Lower lobe of right lung (tissue), 2 donors: ENCODE measurements at regions not wholly inside any gene's neighbourhood (a gene's known extent, or its start where the extent isn't known, plus 50 kb on each side); places are given as distances from the start of the nearest gene placed in this dataset.
"Not testable (repeated sequence)": the region's sequence is repeated elsewhere in the genome, so short reads cannot be mapped to it uniquely, and the experiment has no call there.

Source experiments
- ATAC-seq, 2 donors: fragments of 200-7000 bp; cut with Tn5 transposase; one replicate each; pipeline ENCODE4 v1.9.1; 2020 to 2022; ENCODE audit warnings: mild to moderate bottlenecking in 2 of 2, moderate library complexity in 2 of 2
- DNase-seq: peaks from one replicate; pipeline ENCODE4 v3.0.0-alpha.2; 2020
- H3K27ac ChIP-seq: fragments of 200-600 bp; one replicate; pipeline ENCODE4 v1.8.0; 2022
- H3K27me3 ChIP-seq: fragments of 200-600 bp; one replicate; pipeline ENCODE4 v1.8.0; 2022; ENCODE audit warnings: low read depth
- H3K36me3 ChIP-seq: fragments of 200-600 bp; one replicate; pipeline ENCODE4 v1.8.0; 2022; ENCODE audit warnings: mild to moderate bottlenecking
- H3K4me1 ChIP-seq: fragments of 200-600 bp; one replicate; pipeline ENCODE4 v1.8.0; 2022
- H3K4me3 ChIP-seq: fragments of 200-600 bp; one replicate; pipeline ENCODE4 v1.8.0; 2022; ENCODE audit warnings: mild to moderate bottlenecking
- H3K9me3 ChIP-seq: fragments of 200-600 bp; one replicate; pipeline ENCODE4 v1.8.0; 2022
- CTCF ChIP-seq: fragments of 200-600 bp; IDR thresholded peaks from one replicate; pipeline ENCODE4 v1.8.0; 2022; ENCODE audit warnings: antibody characterized with exemption, mild to moderate bottlenecking
- intact Hi-C: fragments of 100-400 bp; cut with DNase I; formaldehyde crosslinking; loops from one replicate; pipeline ENCODE4 v1.11.0; 2022
- donor health status: DM: no; HTN: yes; CAD: no; lungs with severe emphysema.

- Histone ChIP-seq H3K27ac (no peak overlapping the region), H3K27me3 (no peaks in the 10 kb centered on the region), H3K4me1 (no peaks in the 10 kb centered on the region), H3K36me3 (no peaks in the 10 kb centered on the region), H3K4me3 (no peak overlapping the region), H3K9me3 (no peaks in the 10 kb centered on the region)
- no peak for TF ChIP-seq CTCF
- DNase-seq = no peak
- intact Hi-C loops = no loop called here
- no peak for ATAC-seq
Measured at GRCh38 chr4:57342411-57342810, 232.2 kb upstream of the IGFBP7 start.

GRCh38 chr4:57338861-57339260 lies 228.7 kb upstream of the IGFBP7 start:
- intact Hi-C loops, ATAC-seq, H3K4me1 ChIP-seq, H3K4me3 ChIP-seq, H3K27me3 ChIP-seq, H3K36me3 ChIP-seq, DNase-seq, H3K27ac ChIP-seq, H3K9me3 ChIP-seq: not testable (repeated sequence)

- Histone ChIP-seq H3K9me3 (no peaks in the 10 kb centered on the region), H3K36me3 (no peaks in the 10 kb centered on the region), H3K27ac (no peak overlapping the region), H3K4me1 (no peaks in the 10 kb centered on the region), H3K4me3 (no peak overlapping the region), H3K27me3 (no peaks in the 10 kb centered on the region)
- ATAC-seq = no peak
- TF ChIP-seq CTCF = no peak
- DNase-seq = no peak
- intact Hi-C loops = no loop called here
Measured at GRCh38 chr4:57333684-57334083, 223.5 kb upstream of the IGFBP7 start.

- DNase-seq (no peak), ATAC-seq (no peak)
- no peaks in the 10 kb centered on the region for H3K36me3 ChIP-seq
- intact Hi-C loops = no loop called here
- no peak for TF ChIP-seq CTCF
- H3K9me3 ChIP-seq = no peaks in the 10 kb centered on the region
- H3K4me3 ChIP-seq = no peak overlapping the region
- H3K4me1 ChIP-seq = no peaks in the 10 kb centered on the region
- H3K27ac ChIP-seq = no peak overlapping the region
- H3K27me3 ChIP-seq = no peaks in the 10 kb centered on the region
Measured at GRCh38 chr4:57331959-57332358, 221.8 kb upstream of the IGFBP7 start.

GRCh38 chr4:57329279-57329678 lies 219.1 kb upstream of the IGFBP7 start:
- Histone ChIP-seq H3K4me3 (no peak overlapping the region), H3K4me1 (no peaks in the 10 kb centered on the region), H3K27ac (no peak overlapping the region), H3K9me3 (no peaks in the 10 kb centered on the region), H3K27me3 (no peaks in the 10 kb centered on the region), H3K36me3 (no peaks in the 10 kb centered on the region)
- TF ChIP-seq CTCF = no peak
- intact Hi-C loops = no loop called here
- ATAC-seq = no peak
- no peak for DNase-seq

- H3K4me3 ChIP-seq = no peak overlapping the region
- no peaks in the 10 kb centered on the region for H3K36me3 ChIP-seq
- no peak for DNase-seq
- TF ChIP-seq CTCF = no peak
- no peak overlapping the region for H3K27ac ChIP-seq
- intact Hi-C loops = no loop called here
- no peaks in the 10 kb centered on the region for H3K4me1 ChIP-seq
- no peaks in the 10 kb centered on the region for H3K9me3 ChIP-seq
- H3K27me3 ChIP-seq = no peaks in the 10 kb centered on the region
- no peak for ATAC-seq
Measured at GRCh38 chr4:57324673-57325307, 214.6 kb upstream of the IGFBP7 start.
